ENCODE measurements at regions not wholly inside any gene's neighbourhood (a gene's known extent, or its start where the extent isn't known, plus 50 kb on each side); places are given as distances from the start of the nearest gene placed in this dataset.

DNA sequence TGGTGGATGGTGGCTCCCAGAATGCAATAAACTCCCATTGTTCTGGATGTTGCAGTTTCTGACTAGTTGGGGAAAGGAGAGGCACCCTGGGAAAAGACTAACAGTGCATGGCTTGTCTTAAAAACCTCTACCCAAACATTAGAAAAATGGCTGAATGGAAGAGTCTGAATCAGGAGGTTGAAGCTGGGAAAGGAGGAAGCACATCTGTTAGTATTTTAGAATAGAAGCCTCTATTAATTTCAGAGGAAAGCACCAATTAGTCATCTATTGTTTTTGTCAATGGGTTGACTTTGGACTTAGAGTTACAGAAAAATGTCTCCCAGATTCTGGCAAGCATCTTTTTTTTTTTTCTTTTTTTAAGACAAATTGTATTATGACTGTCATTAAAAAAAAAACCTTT lies 56.1 kb upstream of the ELMO1 start:
- H3K4me1 ChIP-seq (ENCODE audit: control insufficient read depth, insufficient read depth, low read depth, low read length): no peaks in the 10 kb centered on the region
- H3K27me3 ChIP-seq (ENCODE audit: control insufficient read depth in 1 of 2, insufficient read depth in 1 of 2, low read length in 2 of 2): peaks cover 0 to 6% of the 10 kb centered on the region in 2 experiments
- no peak overlapping the region for H3K9ac ChIP-seq (ENCODE audit: low read length)
- H3K27ac ChIP-seq (ENCODE audit: low read length, poor library complexity, severe bottlenecking): no peak overlapping the region
- no peak overlapping the region for H3K4me2 ChIP-seq (ENCODE audit: low read length, poor library complexity, severe bottlenecking)
- no peak overlapping the region for H3K14ac ChIP-seq (ENCODE audit: low read length in 2 of 2)
- H3K4ac ChIP-seq (ENCODE audit: low read depth in 1 of 2, low read length in 2 of 2): no peak overlapping the region
- H3K9me3 ChIP-seq (ENCODE audit: control insufficient read depth, low read length): no peaks in the 10 kb centered on the region
- no peak overlapping the region for H3K4me3 ChIP-seq (ENCODE audit: insufficient read depth in 1 of 2, low read depth in 1 of 2, low read length in 2 of 2)
- H2BK15ac ChIP-seq (ENCODE audit: low read depth, poor library complexity, severe bottlenecking): no peak overlapping the region
- no peak overlapping the region for H2BK5ac ChIP-seq (ENCODE audit: low read depth, low read length, poor library complexity, severe bottlenecking)
- H3K79me1 ChIP-seq (replicated peaks; ENCODE audit: low read length, poor library complexity, severe bottlenecking): no peaks in the 10 kb centered on the region
- H2BK12ac ChIP-seq (ENCODE audit: low read length in 2 of 2): no peak overlapping the region
- H3K23ac ChIP-seq (ENCODE audit: low read length in 2 of 2): no peak overlapping the region
- H2BK120ac ChIP-seq (ENCODE audit: low read depth, low read length): no peak overlapping the region
- H4K8ac ChIP-seq (ENCODE audit: low read length): no peak overlapping the region
- H3K36me3 ChIP-seq (ENCODE audit: control insufficient read depth in 1 of 2, insufficient read depth in 2 of 2, low read depth in 1 of 2, low read length in 2 of 2): no peaks in the 10 kb centered on the region
- no peak overlapping the region for H3K18ac ChIP-seq (ENCODE audit: low read depth in 1 of 2, low read length in 2 of 2)
- DNase-seq: no peak
- H2AFZ ChIP-seq (ENCODE audit: low read depth, low read length): no peak overlapping the region
- H4K91ac ChIP-seq (ENCODE audit: low read length): no peak overlapping the region
- no peak overlapping the region for H2AK5ac ChIP-seq (ENCODE audit: low read length, severe bottlenecking)

DNA sequence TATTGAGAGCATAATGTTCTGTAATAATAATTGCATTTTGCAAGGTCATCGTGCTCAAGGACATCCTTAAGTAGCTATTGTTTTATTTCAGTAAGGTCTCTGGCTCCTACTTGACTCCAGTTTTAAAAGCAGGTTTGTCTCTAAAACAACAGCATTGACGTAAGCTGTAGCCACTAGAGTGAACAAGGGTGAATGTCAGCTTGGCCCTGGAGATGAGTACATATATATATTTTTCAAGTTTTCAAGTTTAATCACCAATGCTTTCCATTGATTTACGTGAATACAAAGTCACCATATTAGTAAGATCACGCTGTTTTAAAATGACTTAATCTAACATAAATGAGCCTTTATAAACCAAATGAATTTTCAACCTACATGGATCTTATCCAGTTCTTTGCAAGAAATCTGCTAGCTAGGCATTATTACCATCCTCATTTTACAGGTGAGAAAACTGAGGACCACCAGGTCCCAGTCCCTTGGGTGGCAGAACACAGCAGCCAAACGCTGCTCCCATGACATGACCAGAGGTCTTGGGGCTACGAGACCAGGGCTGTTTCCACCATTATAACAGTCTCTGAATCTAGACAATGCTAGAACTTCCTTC lies 57.2 kb upstream of the ELMO1 start:
- no peak overlapping the region for H3K9ac ChIP-seq (ENCODE audit: low read length)
- no peak overlapping the region for H3K4ac ChIP-seq (ENCODE audit: low read depth in 1 of 2, low read length in 2 of 2)
- DNase-seq: no peak
- H3K27ac ChIP-seq (ENCODE audit: low read length, poor library complexity, severe bottlenecking): no peak overlapping the region
- no peak overlapping the region for H2BK5ac ChIP-seq (ENCODE audit: low read depth, low read length, poor library complexity, severe bottlenecking)
- H2BK15ac ChIP-seq (ENCODE audit: low read depth, poor library complexity, severe bottlenecking): no peak overlapping the region
- no peak overlapping the region for H3K23ac ChIP-seq (ENCODE audit: low read length in 2 of 2)
- no peak overlapping the region for H2AFZ ChIP-seq (ENCODE audit: low read depth, low read length)
- H4K8ac ChIP-seq (ENCODE audit: low read length): no peak overlapping the region
- H3K27me3 ChIP-seq (ENCODE audit: control insufficient read depth in 1 of 2, insufficient read depth in 1 of 2, low read length in 2 of 2): peaks cover 0 to 6% of the 10 kb centered on the region in 2 experiments
- H3K4me2 ChIP-seq (ENCODE audit: low read length, poor library complexity, severe bottlenecking): no peak overlapping the region
- no peaks in the 10 kb centered on the region for H3K79me1 ChIP-seq (replicated peaks; ENCODE audit: low read length, poor library complexity, severe bottlenecking)
- no peaks in the 10 kb centered on the region for H3K9me3 ChIP-seq (ENCODE audit: control insufficient read depth, low read length)
- no peak overlapping the region for H2BK120ac ChIP-seq (ENCODE audit: low read depth, low read length)
- no peak overlapping the region for H3K14ac ChIP-seq (ENCODE audit: low read length in 2 of 2)
- no peak overlapping the region for H3K18ac ChIP-seq (ENCODE audit: low read depth in 1 of 2, low read length in 2 of 2)
- no peak overlapping the region for H3K4me3 ChIP-seq (ENCODE audit: insufficient read depth in 1 of 2, low read depth in 1 of 2, low read length in 2 of 2)
- H3K36me3 ChIP-seq (ENCODE audit: control insufficient read depth in 1 of 2, insufficient read depth in 2 of 2, low read depth in 1 of 2, low read length in 2 of 2): no peaks in the 10 kb centered on the region
- H2AK5ac ChIP-seq (ENCODE audit: low read length, severe bottlenecking): no peak overlapping the region
- H2BK12ac ChIP-seq (ENCODE audit: low read length in 2 of 2): no peak overlapping the region
- no peaks in the 10 kb centered on the region for H3K4me1 ChIP-seq (ENCODE audit: control insufficient read depth, insufficient read depth, low read depth, low read length)
- no peak overlapping the region for H4K91ac ChIP-seq (ENCODE audit: low read length)
- WGBS: 87% methylated on average over 4 of the region's 6 CpGs

GRCh38 chr7:37508118-37508517 lies 59.5 kb upstream of the ELMO1 start:
- Histone ChIP-seq H2AK5ac (ENCODE audit: low read length, severe bottlenecking) (no peak overlapping the region), H3K4me3 (ENCODE audit: insufficient read depth in 1 of 2, low read depth in 1 of 2, low read length in 2 of 2) (no peak overlapping the region), H3K4me1 (ENCODE audit: control insufficient read depth, insufficient read depth, low read depth, low read length) (no peaks in the 10 kb centered on the region), H3K9me3 (ENCODE audit: control insufficient read depth, low read length) (no peaks in the 10 kb centered on the region), H3K9ac (ENCODE audit: low read length) (no peak overlapping the region), H3K27ac (ENCODE audit: low read length, poor library complexity, severe bottlenecking) (no peak overlapping the region), H3K27me3 (ENCODE audit: control insufficient read depth in 1 of 2, insufficient read depth in 1 of 2, low read length in 2 of 2) (peaks cover 0 to 10% of the 10 kb centered on the region in 2 experiments), H3K36me3 (ENCODE audit: control insufficient read depth in 1 of 2, insufficient read depth in 2 of 2, low read depth in 1 of 2, low read length in 2 of 2) (no peaks in the 10 kb centered on the region), H4K91ac (ENCODE audit: low read length) (no peak overlapping the region), H3K79me1 (replicated peaks; ENCODE audit: low read length, poor library complexity, severe bottlenecking) (no peaks in the 10 kb centered on the region), H3K4ac (ENCODE audit: low read depth in 1 of 2, low read length in 2 of 2) (no peak overlapping the region), H2BK5ac (ENCODE audit: low read depth, low read length, poor library complexity, severe bottlenecking) (no peak overlapping the region), H2BK120ac (ENCODE audit: low read depth, low read length) (no peak overlapping the region), H2BK12ac (ENCODE audit: low read length in 2 of 2) (no peak overlapping the region), H2BK15ac (ENCODE audit: low read depth, poor library complexity, severe bottlenecking) (no peak overlapping the region), H2AFZ (ENCODE audit: low read depth, low read length) (no peak overlapping the region), H3K14ac (ENCODE audit: low read length in 2 of 2) (no peak overlapping the region), H3K18ac (ENCODE audit: low read depth in 1 of 2, low read length in 2 of 2) (no peak overlapping the region), H4K8ac (ENCODE audit: low read length) (no peak overlapping the region), H3K4me2 (ENCODE audit: low read length, poor library complexity, severe bottlenecking) (no peak overlapping the region), H3K23ac (ENCODE audit: low read length in 2 of 2) (no peak overlapping the region)
- DNase-seq: peak; percentile 23
- 94% methylated on average over 1 of the region's 3 CpGs for WGBS

- no peak overlapping the region for H4K91ac ChIP-seq (ENCODE audit: low read length)
- H3K4me3 ChIP-seq (ENCODE audit: insufficient read depth in 1 of 2, low read depth in 1 of 2, low read length in 2 of 2): no peak overlapping the region
- no peaks in the 10 kb centered on the region for H3K9me3 ChIP-seq (ENCODE audit: control insufficient read depth, low read length)
- H3K18ac ChIP-seq (ENCODE audit: low read depth in 1 of 2, low read length in 2 of 2): no peak overlapping the region
- H2BK15ac ChIP-seq (ENCODE audit: low read depth, poor library complexity, severe bottlenecking): no peak overlapping the region
- no peak for DNase-seq
- no peak overlapping the region for H2AK5ac ChIP-seq (ENCODE audit: low read length, severe bottlenecking)
- no peak overlapping the region for H3K4me2 ChIP-seq (ENCODE audit: low read length, poor library complexity, severe bottlenecking)
- H3K14ac ChIP-seq (ENCODE audit: low read length in 2 of 2): no peak overlapping the region
- no peak overlapping the region for H3K27ac ChIP-seq (ENCODE audit: low read length, poor library complexity, severe bottlenecking)
- H3K23ac ChIP-seq (ENCODE audit: low read length in 2 of 2): no peak overlapping the region
- H3K27me3 ChIP-seq (ENCODE audit: control insufficient read depth in 1 of 2, insufficient read depth in 1 of 2, low read length in 2 of 2): peaks cover 0 to 10% of the 10 kb centered on the region in 2 experiments
- no CpG with 5 or more reads among the region's 3 CpGs for WGBS
- H2BK12ac ChIP-seq (ENCODE audit: low read length in 2 of 2): no peak overlapping the region
- H3K9ac ChIP-seq (ENCODE audit: low read length): no peak overlapping the region
- H2BK5ac ChIP-seq (ENCODE audit: low read depth, low read length, poor library complexity, severe bottlenecking): no peak overlapping the region
- no peaks in the 10 kb centered on the region for H3K79me1 ChIP-seq (replicated peaks; ENCODE audit: low read length, poor library complexity, severe bottlenecking)
- H4K8ac ChIP-seq (ENCODE audit: low read length): no peak overlapping the region
- no peak overlapping the region for H3K4ac ChIP-seq (ENCODE audit: low read depth in 1 of 2, low read length in 2 of 2)
- no peak overlapping the region for H2AFZ ChIP-seq (ENCODE audit: low read depth, low read length)
- H2BK120ac ChIP-seq (ENCODE audit: low read depth, low read length): no peak overlapping the region
- no peaks in the 10 kb centered on the region for H3K4me1 ChIP-seq (ENCODE audit: control insufficient read depth, insufficient read depth, low read depth, low read length)
- H3K36me3 ChIP-seq (ENCODE audit: control insufficient read depth in 1 of 2, insufficient read depth in 2 of 2, low read depth in 1 of 2, low read length in 2 of 2): no peaks in the 10 kb centered on the region
These were observed 61.5 kb upstream of the ELMO1 start for GRCh38 chr7:37510043-37510634.

Data from mesenchymal stem cell (in vitro differentiated cells and primary cell).